IPS-NIHi11 (cell line): ENCODE measurements at regions not wholly inside any gene's neighbourhood (a gene's known extent, or its start where the extent isn't known, plus 50 kb on each side); places are given as distances from the start of the nearest gene placed in this dataset.
"Not testable (repeated sequence)": the region's sequence is repeated elsewhere in the genome, so short reads cannot be mapped to it uniquely, and the experiment has no call there.

Source experiments
- DNase-seq: peaks from one replicate; pipeline ENCODE4 v3.0.0; 2012; ENCODE audit warnings: mixed read lengths, low spot score

- no peak for DNase-seq
These were observed 474.0 kb upstream of the NDST3 start for GRCh38 chr4:117560329-117560728.

- no peak for DNase-seq
These were observed 460.2 kb upstream of the NDST3 start for GRCh38 chr4:117574085-117574484.

GRCh38 chr4:117575850-117576249, 458.4 kb upstream of the NDST3 start:
- DNase-seq = no peak

- DNase-seq = no peak
These were observed 456.5 kb upstream of the NDST3 start for GRCh38 chr4:117577686-117578311.

- no peak for DNase-seq
These were observed 445.5 kb upstream of the NDST3 start for GRCh38 chr4:117588771-117589170.

- DNase-seq = no peak
These were observed 437.3 kb upstream of the NDST3 start for GRCh38 chr4:117596917-117597480.

GRCh38 chr4:117599393-117599792, 434.9 kb upstream of the NDST3 start:
- DNase-seq = not testable (repeated sequence)

GRCh38 chr4:117600936-117601335, 433.4 kb upstream of the NDST3 start:
- DNase-seq = not testable (repeated sequence)

- no peak for DNase-seq
These were observed 423.5 kb upstream of the NDST3 start for GRCh38 chr4:117610706-117611308.

- no peak for DNase-seq
These were observed 412.6 kb upstream of the NDST3 start for GRCh38 chr4:117621673-117622072.

GRCh38 chr4:117623326-117623725, 411.0 kb upstream of the NDST3 start:
- no peak for DNase-seq

GRCh38 chr4:117626664-117627063, 407.6 kb upstream of the NDST3 start:
- DNase-seq = no peak

- DNase-seq = no peak
These were observed 399.6 kb upstream of the NDST3 start for GRCh38 chr4:117634716-117635115.

- no peak for DNase-seq
These were observed 396.9 kb upstream of the NDST3 start for GRCh38 chr4:117637347-117637746.

GRCh38 chr4:117640836-117641235, 393.4 kb upstream of the NDST3 start:
- no peak for DNase-seq

- DNase-seq = no peak
These were observed 392.8 kb upstream of the NDST3 start for GRCh38 chr4:117641519-117641918.

- DNase-seq = no peak
These were observed 380.2 kb upstream of the NDST3 start for GRCh38 chr4:117654079-117654478.

- DNase-seq = no peak
These were observed 373.6 kb upstream of the NDST3 start for GRCh38 chr4:117660668-117661067.

- DNase-seq = no peak
These were observed 372.9 kb upstream of the NDST3 start for GRCh38 chr4:117661091-117662072.

- DNase-seq = no peak
These were observed 369.4 kb upstream of the NDST3 start for GRCh38 chr4:117664706-117665444.

- DNase-seq = no peak
These were observed 358.1 kb upstream of the NDST3 start for GRCh38 chr4:117676153-117676552.

GRCh38 chr4:117678861-117679260, 355.4 kb upstream of the NDST3 start:
- no peak for DNase-seq
